EL (cell line): ENCODE measurements at regions not wholly inside any gene's neighbourhood (a gene's known extent, or its start where the extent isn't known, plus 50 kb on each side); places are given as distances from the start of the nearest gene placed in this dataset.

Experiments
- DNase-seq: peaks from one replicate; pipeline ENCODE4 v3.0.0-alpha.2; 2016

- DNase-seq: no peak
Observed at GRCh38 chr1:170470121-170470520, 61.8 kb upstream of the GORAB start.

- DNase-seq: no peak
Observed at GRCh38 chr1:170471398-170472053, 60.4 kb upstream of the GORAB start.

- no peak for DNase-seq
Observed at GRCh38 chr1:170481000-170481399, 51.0 kb upstream of the GORAB start.
